ENCODE measurements at regions not wholly inside any gene's neighbourhood (a gene's known extent, or its start where the extent isn't known, plus 50 kb on each side); places are given as distances from the start of the nearest gene placed in this dataset.

DNA sequence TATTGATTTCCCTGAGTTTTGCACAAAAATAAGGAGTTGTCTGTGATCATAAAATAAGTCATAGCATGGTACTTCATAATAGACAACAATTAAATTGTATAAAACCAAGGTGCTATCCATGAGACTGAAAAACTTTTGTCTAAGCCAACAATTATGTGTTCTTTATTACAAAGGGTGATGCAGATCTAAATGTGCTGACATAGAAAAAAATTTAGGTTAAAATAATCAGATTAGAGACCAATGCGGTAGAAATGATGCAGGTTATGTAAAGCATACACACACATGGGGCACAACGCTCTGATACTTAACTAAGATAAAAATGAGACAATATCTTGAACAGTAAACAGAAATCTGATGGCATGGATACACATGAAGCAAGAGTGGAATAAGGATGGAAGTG is 113.3 kb downstream of the PWWP3B start:
- CTCF ChIA-PET, result no interaction called here
- Histone ChIP-seq H3K36me3 (ENCODE audit: control insufficient read depth in 2 of 2, extremely low read depth in 1 of 2, insufficient read depth in 2 of 2, low read length in 2 of 2) (no peaks in the 10 kb centered on the region), H3K9me1 (replicated peaks; ENCODE audit: control insufficient read depth, extremely low read depth, insufficient read depth, low read length) (no peaks in the 10 kb centered on the region), H3K9ac (replicated peaks; ENCODE audit: extremely low read depth, insufficient read depth, low read length) (no peak overlapping the region), H3K4me3 (replicated peaks in 1 of 3; ENCODE audit: insufficient read depth in 1 of 3, low read depth in 1 of 3, low read length in 3 of 3) (no peak overlapping the region), H3K4me1 (ENCODE audit: control insufficient read depth, extremely low read depth, insufficient read depth, low read length) (no peaks in the 10 kb centered on the region), H4K20me1 (replicated peaks; ENCODE audit: control insufficient read depth, extremely low read depth, insufficient read depth, low read length) (no peaks in the 10 kb centered on the region), H3K4me2 (ENCODE audit: insufficient read depth, low read length) (no peak overlapping the region), H3K79me2 (ENCODE audit: control insufficient read depth, insufficient read depth, low read length) (no peaks in the 10 kb centered on the region), H3K9me3 (replicated peaks; ENCODE audit: control insufficient read depth, insufficient read depth, low read length) (no peaks in the 10 kb centered on the region), H3K27me3 (ENCODE audit: control insufficient read depth in 2 of 2, insufficient read depth in 2 of 2, low read length in 2 of 2) (no peaks in the 10 kb centered on the region), H2AFZ (ENCODE audit: low read depth, low read length) (no peak overlapping the region), H3K27ac (ENCODE audit: insufficient read depth, low read depth, low read length) (no peak overlapping the region)
- TF ChIP-seq, protein P1, sequence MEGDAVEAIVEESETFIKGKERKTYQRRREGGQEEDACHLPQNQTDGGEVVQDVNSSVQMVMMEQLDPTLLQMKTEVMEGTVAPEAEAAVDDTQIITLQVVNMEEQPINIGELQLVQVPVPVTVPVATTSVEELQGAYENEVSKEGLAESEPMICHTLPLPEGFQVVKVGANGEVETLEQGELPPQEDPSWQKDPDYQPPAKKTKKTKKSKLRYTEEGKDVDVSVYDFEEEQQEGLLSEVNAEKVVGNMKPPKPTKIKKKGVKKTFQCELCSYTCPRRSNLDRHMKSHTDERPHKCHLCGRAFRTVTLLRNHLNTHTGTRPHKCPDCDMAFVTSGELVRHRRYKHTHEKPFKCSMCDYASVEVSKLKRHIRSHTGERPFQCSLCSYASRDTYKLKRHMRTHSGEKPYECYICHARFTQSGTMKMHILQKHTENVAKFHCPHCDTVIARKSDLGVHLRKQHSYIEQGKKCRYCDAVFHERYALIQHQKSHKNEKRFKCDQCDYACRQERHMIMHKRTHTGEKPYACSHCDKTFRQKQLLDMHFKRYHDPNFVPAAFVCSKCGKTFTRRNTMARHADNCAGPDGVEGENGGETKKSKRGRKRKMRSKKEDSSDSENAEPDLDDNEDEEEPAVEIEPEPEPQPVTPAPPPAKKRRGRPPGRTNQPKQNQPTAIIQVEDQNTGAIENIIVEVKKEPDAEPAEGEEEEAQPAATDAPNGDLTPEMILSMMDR (IDR thresholded peaks at IDR 0.05; ENCODE audit: extremely low read depth in 1 of 2, insufficient read depth in 1 of 2, low read depth in 1 of 2, low read length in 2 of 2), result no peak
- TF ChIP-seq POLR2A (IDR thresholded peaks at IDR 0.05; ENCODE audit: low read depth, low read length), result no peak
- TF ChIP-seq EZH2 (IDR thresholded peaks at IDR 0.05; ENCODE audit: borderline replicate concordance, low read depth, low read length, severe bottlenecking), result no peak
- no peak for TF ChIP-seq FOS (IDR thresholded peaks at IDR 0.05; ENCODE audit: borderline replicate concordance, insufficient read depth, low read length)
- no peak for TF ChIP-seq POLR2AphosphoS5 (IDR thresholded peaks at IDR 0.05; ENCODE audit: insufficient read depth, low read depth, low read length)
- TF ChIP-seq MYC (IDR thresholded peaks at IDR 0.05; ENCODE audit: low read depth, low read length), result no peak
- TF ChIP-seq, protein P2, sequence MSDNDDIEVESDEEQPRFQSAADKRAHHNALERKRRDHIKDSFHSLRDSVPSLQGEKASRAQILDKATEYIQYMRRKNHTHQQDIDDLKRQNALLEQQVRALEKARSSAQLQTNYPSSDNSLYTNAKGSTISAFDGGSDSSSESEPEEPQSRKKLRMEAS (IDR thresholded peaks at IDR 0.05; ENCODE audit: insufficient read depth, insufficient read length), result no peak
- no peak for TF ChIP-seq JUN (IDR thresholded peaks at IDR 0.05; ENCODE audit: borderline replicate concordance, insufficient read depth, insufficient read length, low read depth)
- TF ChIP-seq GATA2 (IDR thresholded peaks at IDR 0.05; ENCODE audit: insufficient read depth, insufficient read length, low read depth, low read length), result no peak
- no TSS peak for BruUV-seq (replicated peaks)
- no peak for DNase-seq (ENCODE audit: low read depth, low spot score)
- POLR2A ChIA-PET, result no interaction called here
- dilution Hi-C loops (cut with MboI; ENCODE audit: extremely low pct_ligation_motif_present, low sequenced_read_pairs) (no loop called here), intact Hi-C loops (cut with micrococcal nuclease) (no loop called here)
- FAIRE-seq, result no peak
